HUDEP-2 (cell line): ENCODE measurements at regions not wholly inside any gene's neighbourhood (a gene's known extent, or its start where the extent isn't known, plus 50 kb on each side); places are given as distances from the start of the nearest gene placed in this dataset.
A peak's percentile ranks its signal among the peaks of the same experiment; 100 is the strongest.
"Not testable (repeated sequence)": the region's sequence is repeated elsewhere in the genome, so short reads cannot be mapped to it uniquely, and the experiment has no call there.

Experiments
- DNase-seq, 76 experiments: peaks; one replicate each; lab custom pipeline; 2025; ENCODE audit not compliant: unreplicated experiment in 76 of 76; lab: John Stamatoyannopoulos, UW

DNA sequence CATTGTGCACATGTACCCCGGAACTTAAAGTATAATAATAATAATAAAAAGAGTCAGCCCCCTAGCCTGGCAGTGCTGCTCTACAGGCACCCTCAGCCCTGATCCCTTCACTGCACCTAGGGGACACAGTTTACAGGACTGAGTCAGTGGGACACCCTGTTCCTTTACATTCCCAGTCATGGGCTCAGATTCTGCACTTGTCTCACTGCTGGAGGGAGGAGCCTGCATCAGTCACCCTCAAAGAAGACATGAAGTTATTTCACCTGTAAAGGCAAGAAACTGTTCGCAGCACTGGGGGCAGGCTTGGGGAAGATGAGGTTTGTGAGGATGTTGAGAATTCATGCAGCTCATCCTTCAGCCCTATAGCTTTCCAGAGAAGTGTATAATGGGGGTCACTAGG is 50.7 kb upstream of the VPREB1 start:
- DNase-seq = no peak

DNA sequence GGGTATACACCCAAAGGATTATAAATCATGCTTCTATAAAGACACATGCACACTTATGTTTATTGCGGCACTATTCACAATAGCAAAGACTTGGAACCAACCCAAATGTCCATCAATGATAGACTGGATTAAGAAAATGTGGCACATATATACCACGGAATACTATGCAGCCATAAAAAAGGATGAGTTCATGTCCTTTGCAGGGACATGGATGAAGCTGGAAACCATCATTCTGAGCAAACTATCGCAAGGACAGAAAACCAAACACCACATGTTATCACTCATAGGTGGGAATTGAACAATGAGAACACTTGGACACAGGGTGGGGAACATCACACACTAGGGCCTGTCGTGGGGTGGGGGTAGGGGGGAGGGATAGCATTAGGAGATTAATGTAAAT is 51.1 kb upstream of the VPREB1 start:
- DNase-seq = not testable (repeated sequence)

GRCh38 chr22:22193006-22193405 is 51.6 kb upstream of the VPREB1 start:
- not testable (repeated sequence) for DNase-seq

- DNase-seq = not testable (repeated sequence)
Observed at GRCh38 chr22:22189796-22190195, 54.8 kb upstream of the VPREB1 start.

DNA sequence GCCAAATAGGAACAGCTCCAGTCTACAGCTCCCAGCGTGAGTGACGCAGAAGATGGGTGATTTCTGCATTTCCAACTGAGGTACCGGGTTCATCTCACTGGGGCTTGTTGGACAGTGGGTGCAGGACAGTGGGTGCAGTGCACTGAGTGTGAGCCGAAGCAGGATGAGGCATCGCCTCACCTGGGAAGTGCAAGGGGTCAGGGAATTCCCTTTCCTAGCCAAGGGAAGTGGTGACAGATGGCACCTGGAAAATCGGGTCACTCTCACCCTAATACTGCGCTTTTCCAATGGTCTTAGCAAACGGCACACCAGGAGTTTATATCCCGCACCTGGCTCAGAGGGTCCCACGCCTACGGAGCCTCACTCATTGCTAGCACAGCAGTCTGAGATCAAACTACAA is 56.7 kb upstream of the VPREB1 start:
- not testable (repeated sequence) for DNase-seq

GRCh38 chr22:22187299-22187698 is 57.3 kb upstream of the VPREB1 start:
- DNase-seq = no peak

- no peak for DNase-seq
Observed at GRCh38 chr22:22185844-22186499, 58.6 kb upstream of the VPREB1 start.

GRCh38 chr22:22185217-22185616 is 59.4 kb upstream of the VPREB1 start:
- no peak for DNase-seq

GRCh38 chr22:22184277-22184807 is 60.2 kb upstream of the VPREB1 start:
- no peak for DNase-seq

GRCh38 chr22:22182990-22183264 is 61.7 kb upstream of the VPREB1 start:
- DNase-seq = no peak

- no peak for DNase-seq
Observed at GRCh38 chr22:22182218-22182989, 62.2 kb upstream of the VPREB1 start.

DNA sequence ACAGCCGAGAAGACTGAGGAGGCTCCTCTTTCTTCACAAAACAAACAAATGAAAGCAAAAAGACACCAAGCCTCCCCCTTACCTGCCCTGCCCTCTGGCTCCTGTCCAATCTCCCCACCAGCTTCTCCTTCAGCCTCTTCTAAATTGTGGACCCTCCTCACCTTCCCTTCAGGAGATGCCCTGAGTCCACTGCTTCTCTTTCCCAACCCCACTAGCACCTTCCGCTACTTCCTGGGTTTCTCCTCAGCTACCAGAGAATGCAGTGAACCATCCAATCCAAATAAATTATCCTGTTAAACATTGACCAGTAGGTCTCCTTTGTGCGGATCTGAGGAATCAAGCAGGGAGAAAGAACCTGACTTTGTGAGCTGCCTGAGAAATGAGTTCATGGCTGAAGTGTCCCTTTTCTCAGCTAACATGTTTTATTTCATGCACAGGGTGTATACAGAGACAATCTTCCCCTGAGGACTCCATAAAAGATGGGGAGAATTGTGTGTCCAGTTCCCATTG is 63.2 kb upstream of the VPREB1 start:
- no peak for DNase-seq

GRCh38 chr22:22180738-22181285 is 63.8 kb upstream of the VPREB1 start:
- DNase-seq = no peak

DNA sequence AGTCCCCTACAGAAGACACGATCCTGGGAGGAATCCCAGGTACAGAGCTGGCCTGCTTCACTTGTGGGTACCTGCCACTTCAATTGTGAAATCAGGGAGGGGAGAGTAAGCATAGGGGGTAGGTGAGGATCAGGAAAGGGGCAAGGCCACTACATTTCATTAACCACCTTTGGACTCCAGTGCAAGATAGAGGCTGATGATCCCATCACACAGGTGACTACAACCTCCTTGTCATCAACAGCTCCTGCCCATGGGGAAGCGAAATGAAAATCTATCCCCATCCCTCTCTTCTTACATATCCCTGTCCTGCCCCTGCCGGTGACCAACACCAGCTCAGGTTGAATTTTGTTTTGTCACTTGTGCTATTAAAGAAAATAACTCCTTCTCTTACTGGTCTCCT is 64.7 kb upstream of the VPREB1 start:
- DNase-seq = no peak

- no peak for DNase-seq
Observed at GRCh38 chr22:22178992-22179391, 65.6 kb upstream of the VPREB1 start.

- DNase-seq = no peak
Observed at GRCh38 chr22:22178355-22178965, 66.1 kb upstream of the VPREB1 start.

DNA sequence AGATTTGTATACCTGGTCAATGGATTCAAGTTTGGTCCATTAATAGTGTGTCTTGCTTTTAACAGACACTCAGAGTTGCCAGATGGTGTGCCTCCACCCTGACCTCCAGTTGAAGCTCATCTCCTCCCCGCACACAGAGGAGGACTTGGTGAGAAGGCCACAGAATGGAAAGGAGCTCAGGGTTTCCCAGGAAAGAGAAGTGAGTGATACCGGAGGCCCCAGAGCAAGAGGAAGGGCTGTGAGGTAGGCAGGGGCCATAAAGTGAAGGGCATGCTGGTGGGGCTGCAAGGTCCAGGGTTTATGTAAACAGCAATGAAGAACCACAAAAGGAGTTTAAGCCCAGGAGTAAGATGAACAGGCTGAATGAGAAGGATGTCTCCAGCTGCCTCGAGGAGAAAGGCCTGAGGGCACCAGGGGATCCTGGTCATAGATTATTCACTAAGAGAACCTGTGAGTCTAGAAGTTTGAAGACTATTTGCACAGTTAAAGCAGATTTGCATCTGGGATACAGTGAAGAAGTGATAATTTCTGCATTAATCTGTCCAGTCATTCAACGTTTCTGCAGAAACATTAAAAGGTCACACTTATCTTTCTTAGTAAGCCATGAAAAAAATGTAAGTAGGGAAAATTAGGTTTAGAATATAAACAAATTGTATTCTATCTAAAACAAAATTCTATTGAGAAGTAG is 67.5 kb upstream of the VPREB1 start:
- DNase-seq = no peak

DNA sequence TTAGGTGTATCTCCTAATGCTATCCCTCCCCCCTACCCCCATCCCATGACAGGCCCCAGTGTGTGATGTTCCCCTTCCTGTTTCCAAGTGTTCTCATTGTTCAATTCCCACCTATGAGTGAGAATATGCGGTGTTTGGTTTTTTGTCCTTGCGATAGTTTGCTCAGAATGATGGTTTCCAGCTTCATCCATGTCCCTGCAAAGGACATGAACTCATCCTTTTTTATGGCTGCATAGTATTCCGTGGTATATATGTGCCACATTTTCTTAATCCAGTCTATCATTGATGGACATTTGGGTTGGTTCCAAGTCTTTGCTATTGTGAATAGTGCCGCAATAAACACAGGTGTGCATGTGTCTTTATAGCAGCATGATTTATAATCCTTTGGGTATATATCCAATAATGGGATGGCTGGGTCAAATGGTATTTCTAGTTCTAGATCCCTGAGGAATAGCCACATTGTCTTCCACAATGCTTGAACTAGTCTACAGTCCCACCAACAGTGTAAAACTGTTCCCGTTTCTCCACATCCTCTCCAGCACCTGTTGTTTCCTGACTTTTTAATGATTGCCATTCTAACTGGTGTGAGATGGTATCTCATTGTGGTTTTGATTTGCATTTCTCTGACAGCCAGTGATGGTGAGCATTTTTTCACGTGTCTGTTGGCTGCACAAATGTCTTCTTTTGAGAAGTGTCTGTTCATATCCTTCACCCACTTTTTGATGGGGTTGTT is 71.5 kb upstream of the VPREB1 start:
- not testable (repeated sequence) for DNase-seq

- DNase-seq = peak in 5 of 76 experiments; percentile 1 to 6 (median 4)
Observed at GRCh38 chr22:22171357-22172218, 73.0 kb upstream of the VPREB1 start.
